ENCODE measurements at regions not wholly inside any gene's neighbourhood (a gene's known extent, or its start where the extent isn't known, plus 50 kb on each side); places are given as distances from the start of the nearest gene placed in this dataset.

GRCh38 chr5:92863666-92864065, 717.4 kb downstream of the NR2F1-AS1 start:
- no peak for TF ChIP-seq CTCF (IDR thresholded peaks at IDR 0.05)
- no peak for TF ChIP-seq ZFX (IDR thresholded peaks at IDR 0.05; ENCODE audit: borderline replicate concordance)
